ENCODE measurements at regions not wholly inside any gene's neighbourhood (a gene's known extent, or its start where the extent isn't known, plus 50 kb on each side); places are given as distances from the start of the nearest gene placed in this dataset.

DNA sequence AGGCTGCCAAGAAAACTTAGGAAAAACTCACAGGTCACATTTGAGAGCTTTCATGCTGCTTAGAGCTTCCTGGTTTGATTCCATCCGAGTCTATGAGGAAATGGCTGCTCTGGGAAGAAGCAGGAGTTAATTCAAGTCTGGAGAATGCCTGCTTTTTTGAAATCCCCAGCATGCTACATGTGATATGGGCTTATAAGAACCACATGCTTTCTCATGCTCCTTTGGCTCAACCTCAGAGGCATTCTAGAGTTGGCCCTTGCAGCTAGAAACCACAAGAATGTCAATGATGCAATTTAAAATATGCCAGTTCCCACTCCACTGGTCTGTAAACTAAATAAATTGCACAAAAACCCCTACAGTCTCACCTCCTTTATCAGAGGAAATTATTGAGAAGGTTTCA is 142.9 kb upstream of the OLIG3 start (continued):
- TF ChIP-seq IKZF1 (conservative IDR thresholded peaks at IDR 0.05) (peak; percentile 36; the same call in 1 of the 2 replicates), SMARCA5 (IDR thresholded peaks at IDR 0.05) (no peak), BMI1 (IDR thresholded peaks at IDR 0.05; ENCODE audit: borderline replicate concordance) (no peak), BHLHE40 (IDR thresholded peaks at IDR 0.05; ENCODE audit: borderline replicate concordance in 1 of 2, low read depth in 2 of 2, low read length in 1 of 2) (0 out of 4 replicates have a peak, but pooled peaks of 1 of the 2 experiments have one; percentile 11), SKIL (IDR thresholded peaks at IDR 0.05; ENCODE audit: low read depth, poor library complexity, severe bottlenecking) (no peak), NRF1 (conservative IDR thresholded peaks at IDR 0.05; ENCODE audit: low read depth, low read length) (no peak), BCL11A (IDR thresholded peaks at IDR 0.05; ENCODE audit: low read depth, low read length) (peak; percentile 56; the same call in 1 of the 2 replicates), RBBP5 (conservative IDR thresholded peaks at IDR 0.05) (no peak), BCLAF1 (IDR thresholded peaks at IDR 0.05) (no peak), ZBTB11 (CRISPR knock-in tag; IDR thresholded peaks at IDR 0.05) (no peak), EP300 (IDR thresholded peaks at IDR 0.05; ENCODE audit: borderline replicate concordance in 1 of 2, control insufficient read depth in 1 of 2, low read depth in 2 of 2, low read length in 2 of 2) (peak in 1 of 2 experiments; percentile 40; a peak in 2 of 4 replicates), LARP7 (IDR thresholded peaks at IDR 0.05) (no peak), TCF3 (IDR thresholded peaks at IDR 0.05; ENCODE audit: borderline replicate concordance, insufficient read depth, low read depth, low read length) (no peak), EGR1 (IDR thresholded peaks at IDR 0.05; ENCODE audit: borderline replicate concordance in 1 of 2, low read depth in 2 of 2, low read length in 2 of 2) (no peak), SIX5 (IDR thresholded peaks at IDR 0.05; ENCODE audit: low read depth, low read length, severe bottlenecking) (no peak), SPI1 (IDR thresholded peaks at IDR 0.05; ENCODE audit: borderline replicate concordance, insufficient read depth, low read depth, low read length) (peak; percentile 12; the same call in 1 of the 2 replicates), ETV6 (conservative IDR thresholded peaks at IDR 0.05 in 1 of 2, IDR thresholded peaks at IDR 0.05 in 1 of 2; ENCODE audit: borderline replicate concordance in 1 of 2, low read depth in 1 of 2) (no peak), EED (IDR thresholded peaks at IDR 0.05; ENCODE audit: low read depth) (0 out of 2 replicates have a peak, but pooled peaks have one; percentile 28)
- TF ChIP-seq, protein P1, sequence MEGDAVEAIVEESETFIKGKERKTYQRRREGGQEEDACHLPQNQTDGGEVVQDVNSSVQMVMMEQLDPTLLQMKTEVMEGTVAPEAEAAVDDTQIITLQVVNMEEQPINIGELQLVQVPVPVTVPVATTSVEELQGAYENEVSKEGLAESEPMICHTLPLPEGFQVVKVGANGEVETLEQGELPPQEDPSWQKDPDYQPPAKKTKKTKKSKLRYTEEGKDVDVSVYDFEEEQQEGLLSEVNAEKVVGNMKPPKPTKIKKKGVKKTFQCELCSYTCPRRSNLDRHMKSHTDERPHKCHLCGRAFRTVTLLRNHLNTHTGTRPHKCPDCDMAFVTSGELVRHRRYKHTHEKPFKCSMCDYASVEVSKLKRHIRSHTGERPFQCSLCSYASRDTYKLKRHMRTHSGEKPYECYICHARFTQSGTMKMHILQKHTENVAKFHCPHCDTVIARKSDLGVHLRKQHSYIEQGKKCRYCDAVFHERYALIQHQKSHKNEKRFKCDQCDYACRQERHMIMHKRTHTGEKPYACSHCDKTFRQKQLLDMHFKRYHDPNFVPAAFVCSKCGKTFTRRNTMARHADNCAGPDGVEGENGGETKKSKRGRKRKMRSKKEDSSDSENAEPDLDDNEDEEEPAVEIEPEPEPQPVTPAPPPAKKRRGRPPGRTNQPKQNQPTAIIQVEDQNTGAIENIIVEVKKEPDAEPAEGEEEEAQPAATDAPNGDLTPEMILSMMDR (IDR thresholded peaks at IDR 0.05 in 2 of 3, conservative IDR thresholded peaks at IDR 0.05 in 1 of 3; ENCODE audit: control insufficient read depth in 2 of 3, extremely low read depth in 1 of 3, insufficient read depth in 1 of 3, low read depth in 3 of 3, low read length in 3 of 3) = no peak
